Spleen (tissue), 11 donors: ENCODE measurements at regions not wholly inside any gene's neighbourhood (a gene's known extent, or its start where the extent isn't known, plus 50 kb on each side); places are given as distances from the start of the nearest gene placed in this dataset.

Experiments
- DNase-seq: peaks from one replicate; pipeline ENCODE4 v3.0.0-alpha.2; 2020
- H3K27ac ChIP-seq, 8 donors: fragments of 200-600 bp; sonication (generic) in 7 of 8; 1 replicate in 4 of 8; 2 replicates in 4 of 8; pipeline versions ENCODE4 v1.5.0 to v1.8.0; 2016 to 2021; ENCODE audit warnings: inconsistent platforms in 4 of 8, mild to moderate bottlenecking in 4 of 8, moderate library complexity in 1 of 8
- H3K27me3 ChIP-seq, 7 donors: fragments of 200-600 bp; sonication (generic) in 6 of 7; replicated peaks in 1 of 7; 1 replicate in 4 of 7; 2 replicates in 3 of 7; pipeline versions ENCODE4 v1.5.0 to v1.8.0; 2016 to 2021; ENCODE audit warnings: inconsistent platforms in 3 of 7, mild to moderate bottlenecking in 1 of 7
- H3K36me3 ChIP-seq, 6 donors: fragments of 200-600 bp; sonication (generic) in 5 of 6; 1 replicate in 4 of 6; 2 replicates in 2 of 6; pipeline versions ENCODE4 v1.5.0 to v1.8.0; 2016 to 2021; ENCODE audit warnings: inconsistent platforms in 2 of 6
- H3K4me1 ChIP-seq, 6 donors: fragments of 200-600 bp; sonication (generic) in 5 of 6; 1 replicate in 3 of 6; 2 replicates in 3 of 6; pipeline versions ENCODE4 v1.5.0 to v1.8.0; 2016 to 2021; ENCODE audit warnings: inconsistent platforms in 3 of 6
- H3K4me3 ChIP-seq, 8 donors: fragments of 200-600 bp; sonication (generic) in 7 of 8; 1 replicate in 4 of 8; 2 replicates in 4 of 8; pipeline versions ENCODE4 v1.5.0 to v1.8.0; 2016 to 2021; ENCODE audit warnings: inconsistent platforms in 4 of 8, mild to moderate bottlenecking in 4 of 8, moderate library complexity in 2 of 8
- H3K9me3 ChIP-seq, 8 donors: fragments of 200-600 bp; sonication (generic) in 7 of 8; 1 replicate in 4 of 8; 2 replicates in 4 of 8; pipeline versions ENCODE4 v1.5.0 to v1.8.0; 2016 to 2021; ENCODE audit warnings: inconsistent platforms in 4 of 8
- CTCF ChIP-seq, 11 experiments: fragments of 200-600 bp in 7 of 11; fragments of 450-650 bp in 4 of 11; sonication (generic) in 4 of 11; IDR thresholded peaks in 8 of 11; conservative IDR thresholded peaks in 3 of 11; 1 replicate in 7 of 11; 2 replicates in 4 of 11; pipeline versions ENCODE4 v1.4.0 to v1.8.0; 2016 to 2021; ENCODE audit warnings: antibody characterized with exemption in 11 of 11, inconsistent platforms in 4 of 11, mild to moderate bottlenecking in 1 of 11
- POLR2A ChIP-seq, 3 donors: fragments of 450-650 bp; IDR thresholded peaks; one replicate each; pipeline ENCODE4 v1.5.1; 2017; ENCODE audit warnings: antibody characterized with exemption in 3 of 3, mild to moderate bottlenecking in 1 of 3
- POLR2AphosphoS5 ChIP-seq, 3 donors: sonication (generic); formaldehyde crosslinking; IDR thresholded peaks; one replicate each; pipeline ENCODE4 v1.5.1; 2017; ENCODE audit warnings: antibody characterized with exemption in 3 of 3
- WGBS, 5 donors: extraction: QIAGEN DNeasy Blood & Tissue Kit in 3 of 5; methylation state at CpG; one replicate each; pipeline versions ENCODE4 v1.1.5 to v1.1.7; 2013 to 2018; 5-methylcytosine and 5-hydroxymethylcytosine counted together
- intact Hi-C: fragments of 100-400 bp; cut with DNase I; formaldehyde crosslinking; loops from one replicate; pipeline ENCODE4 v1.15.0; 2023; ENCODE audit warnings: low total_unique reads
- donor health status: healthy with polysubstance abuse.
- donor health status: DM: no; HTN: no; CAD: no; lungs with moderate emphysema.
- donor health status: DM: no; HTN: no; CAD: no.
- donor health status: Bipolar disorder and iron deficiency.
- donor health status: healthy.
- donor health status: DM: no; HTN: no; CAD: no.
- donor health status: DM: yes; HTN: yes; CAD: no.

DNA sequence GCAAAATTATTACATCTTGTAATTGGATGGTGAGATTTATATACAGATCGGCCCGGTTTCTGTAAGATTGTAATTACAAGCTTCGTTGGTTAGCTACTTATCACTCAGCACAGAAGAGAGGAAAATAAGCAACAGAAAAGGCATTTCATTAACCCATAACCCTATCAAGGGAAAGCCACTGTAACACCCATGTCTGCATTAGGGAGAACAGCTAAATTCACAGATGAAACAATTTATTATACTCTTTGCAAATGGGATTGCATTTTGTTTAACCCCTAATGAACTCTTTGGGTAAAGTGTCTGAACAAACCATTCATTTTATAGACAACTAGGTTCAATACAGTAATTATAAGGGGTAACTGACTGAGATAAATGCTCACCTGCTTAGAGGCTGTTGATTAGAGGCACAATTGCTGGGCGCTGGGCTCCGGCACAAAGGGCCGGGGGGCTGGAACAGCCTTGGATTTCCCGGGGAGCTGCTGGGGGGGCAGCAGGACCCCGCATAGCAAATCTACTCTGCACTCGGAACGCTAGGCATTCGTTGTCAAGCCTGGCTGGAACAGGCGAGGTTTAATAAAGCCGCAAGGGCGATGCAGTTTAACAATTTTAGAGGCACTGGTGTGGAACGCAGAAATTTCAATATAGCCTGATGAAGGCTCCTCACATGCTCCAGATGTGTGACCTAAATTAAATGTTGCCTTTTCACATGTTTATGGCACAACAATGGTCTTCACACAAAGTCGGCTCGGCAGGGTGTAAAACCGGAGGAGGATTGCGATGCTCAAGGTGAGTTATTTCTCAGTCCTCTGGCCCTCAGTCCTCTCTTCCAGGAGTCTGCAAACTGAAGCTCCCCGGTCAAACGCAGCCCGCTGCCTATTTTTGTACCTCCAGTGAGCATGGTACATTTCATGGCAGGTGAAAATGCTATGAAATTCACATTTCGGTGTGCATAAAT lies 134.0 kb upstream of the IRX6 start:
- no peak overlapping the region for H3K27ac ChIP-seq
- DNase-seq: no peak
- TF ChIP-seq POLR2AphosphoS5 (IDR thresholded peaks at IDR 0.05) (no peak), CTCF (IDR thresholded peaks at IDR 0.05 in 8 of 11, conservative IDR thresholded peaks at IDR 0.05 in 3 of 11) (no peak), POLR2A (IDR thresholded peaks at IDR 0.05) (no peak)
- H3K27me3 ChIP-seq: peaks cover 0 to 45% (median 0%) of the 10 kb centered on the region in 7 donors
- H3K4me3 ChIP-seq: no peak overlapping the region
- no peaks in the 10 kb centered on the region for H3K4me1 ChIP-seq
- H3K36me3 ChIP-seq: no peaks in the 10 kb centered on the region
- WGBS, 5 donors: 48 to 56% (median 50%) methylated on average over 23 of the region's 23 CpGs
- intact Hi-C loops: no loop called here
- H3K9me3 ChIP-seq: peaks cover 0 to 12% (median 6%) of the 10 kb centered on the region in 8 donors

DNA sequence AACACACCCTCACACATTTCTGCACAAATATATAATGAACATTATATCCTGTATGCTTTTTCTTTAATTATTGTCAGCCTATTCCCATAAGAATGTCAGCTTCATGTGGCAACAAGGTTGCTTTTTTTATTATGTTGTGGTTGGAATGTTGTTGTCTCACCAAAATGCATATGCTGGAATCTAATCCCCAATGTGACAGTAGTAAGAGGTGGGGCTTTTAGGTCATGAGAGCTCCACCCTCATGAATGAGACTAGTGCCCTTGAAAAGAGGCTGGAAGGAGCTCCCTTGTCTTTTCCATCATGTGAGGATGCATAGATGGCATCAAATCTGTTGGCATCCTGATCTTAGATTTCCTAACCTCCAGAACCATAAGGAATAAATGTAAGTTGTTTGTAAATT lies 131.3 kb upstream of the IRX6 start:
- H3K9me3 ChIP-seq: peaks cover 0 to 12% (median 6%) of the 10 kb centered on the region in 8 donors
- no peak for DNase-seq
- TF ChIP-seq POLR2AphosphoS5 (IDR thresholded peaks at IDR 0.05): no peak
- no peak for TF ChIP-seq POLR2A (IDR thresholded peaks at IDR 0.05)
- H3K27me3 ChIP-seq: peaks cover 0 to 28% (median 0%) of the 10 kb centered on the region in 7 donors
- H3K4me1 ChIP-seq: no peaks in the 10 kb centered on the region
- H3K27ac ChIP-seq: no peak overlapping the region
- H3K36me3 ChIP-seq: no peaks in the 10 kb centered on the region
- H3K4me3 ChIP-seq: no peak overlapping the region
- intact Hi-C loops: no loop called here

GRCh38 chr16:55203570-55203969 lies 120.4 kb upstream of the IRX6 start:
- TF ChIP-seq POLR2A (IDR thresholded peaks at IDR 0.05) (no peak), CTCF (IDR thresholded peaks at IDR 0.05 in 8 of 11, conservative IDR thresholded peaks at IDR 0.05 in 3 of 11) (no peak), POLR2AphosphoS5 (IDR thresholded peaks at IDR 0.05) (no peak)
- H3K27me3 ChIP-seq: no peaks in the 10 kb centered on the region
- no peak overlapping the region for H3K4me3 ChIP-seq
- intact Hi-C loops: no loop called here
- H3K27ac ChIP-seq: no peak overlapping the region
- 57 to 74% (median 67%) methylated on average over 9 of the region's 9 CpGs for WGBS, 5 donors
- DNase-seq: no peak
- H3K4me1 ChIP-seq: no peaks in the 10 kb centered on the region
- peaks cover 0 to 6% (median 0%) of the 10 kb centered on the region in 8 donors for H3K9me3 ChIP-seq
- no peaks in the 10 kb centered on the region for H3K36me3 ChIP-seq

- 3 to 20% (median 15%) methylated on average over 1 of the region's 1 CpG for WGBS, 5 donors
- intact Hi-C loops: no loop called here
- Histone ChIP-seq H3K27me3 (no peaks in the 10 kb centered on the region), H3K36me3 (no peaks in the 10 kb centered on the region), H3K4me1 (no peaks in the 10 kb centered on the region), H3K9me3 (peaks cover 0 to 1% (median 0%) of the 10 kb centered on the region in 8 donors), H3K4me3 (no peak overlapping the region), H3K27ac (no peak overlapping the region)
- no peak for TF ChIP-seq POLR2A (IDR thresholded peaks at IDR 0.05)
- TF ChIP-seq CTCF (IDR thresholded peaks at IDR 0.05 in 8 of 11, conservative IDR thresholded peaks at IDR 0.05 in 3 of 11): no peak
- TF ChIP-seq POLR2AphosphoS5 (IDR thresholded peaks at IDR 0.05): no peak
- no peak for DNase-seq
Measured at GRCh38 chr16:55204069-55204468, 119.9 kb upstream of the IRX6 start.
